ENCODE measurements at regions not wholly inside any gene's neighbourhood (a gene's known extent, or its start where the extent isn't known, plus 50 kb on each side); places are given as distances from the start of the nearest gene placed in this dataset.

DNA sequence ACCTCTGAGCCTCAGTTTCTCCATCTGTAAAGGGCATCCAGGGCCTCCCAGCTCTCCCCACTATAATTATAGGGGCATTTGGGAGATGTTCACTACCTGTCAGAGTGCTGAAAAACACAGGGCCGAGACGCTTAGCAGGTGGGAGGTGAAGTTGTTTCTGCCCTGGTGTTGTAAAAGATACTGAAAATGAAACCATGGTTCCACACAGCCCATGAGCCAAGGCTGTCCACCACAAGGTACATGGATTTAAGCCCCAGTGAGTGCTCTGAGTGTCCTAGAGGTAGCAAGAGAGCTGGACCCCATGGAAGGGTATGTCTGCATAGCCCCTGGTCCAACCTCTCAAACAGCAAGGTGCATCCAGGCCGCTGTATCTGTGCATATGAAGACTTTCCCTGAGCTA, 137.5 kb downstream of the C5orf15 start:
- ChIA-PET POLR2A (no interaction called here), CTCF (no interaction called here)
- DNase-seq (ENCODE audit: extremely low spot score) = no peak
- TF ChIP-seq FOXK2 (IDR thresholded peaks at IDR 0.05) = no peak
- no peak for TF ChIP-seq LEF1 (IDR thresholded peaks at IDR 0.05; ENCODE audit: borderline replicate concordance)
- TF ChIP-seq FOXM1 (IDR thresholded peaks at IDR 0.05; ENCODE audit: borderline replicate concordance) = no peak
- TF ChIP-seq ARNT (IDR thresholded peaks at IDR 0.05) = no peak
- no peak for TF ChIP-seq BHLHE40 (IDR thresholded peaks at IDR 0.05; ENCODE audit: borderline replicate concordance)
- no peak for TF ChIP-seq FOXA1 (IDR thresholded peaks at IDR 0.05)
- TF ChIP-seq NFRKB (IDR thresholded peaks at IDR 0.05) = no peak
- no peak for TF ChIP-seq ELF4 (IDR thresholded peaks at IDR 0.05)
- no peak for TF ChIP-seq CTBP1 (IDR thresholded peaks at IDR 0.05; ENCODE audit: borderline replicate concordance)
- no peak for TF ChIP-seq L3MBTL2 (conservative IDR thresholded peaks at IDR 0.05)

DNA sequence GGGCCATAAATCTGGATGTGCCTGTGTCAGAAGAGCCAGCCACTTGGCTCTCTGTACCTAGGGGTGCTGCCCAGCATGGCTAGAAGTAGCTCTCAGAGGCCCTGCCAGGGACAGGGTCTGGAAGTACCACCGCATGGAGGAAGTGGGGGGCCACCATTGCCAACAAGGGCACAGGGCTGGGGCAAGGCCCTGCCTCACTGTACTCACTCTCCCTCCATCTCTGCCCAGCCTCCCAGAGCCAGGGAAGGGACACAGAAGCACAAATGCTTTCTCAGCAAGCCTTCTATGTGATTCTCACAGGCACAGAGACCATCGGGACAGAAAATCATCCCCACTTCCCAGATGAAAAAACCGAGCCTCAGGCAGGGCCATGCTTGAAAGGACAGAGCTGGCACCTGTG, 138.1 kb downstream of the C5orf15 start:
- POLR2A ChIA-PET = no interaction called here
- no peak for TF ChIP-seq L3MBTL2 (conservative IDR thresholded peaks at IDR 0.05)
- TF ChIP-seq NFRKB (IDR thresholded peaks at IDR 0.05) = no peak
- no peak for TF ChIP-seq ELF4 (IDR thresholded peaks at IDR 0.05)
- TF ChIP-seq CTBP1 (IDR thresholded peaks at IDR 0.05; ENCODE audit: borderline replicate concordance) = no peak
- TF ChIP-seq FOXA1 (IDR thresholded peaks at IDR 0.05) = no peak
- no peak for TF ChIP-seq TARDBP (IDR thresholded peaks at IDR 0.05)
- TF ChIP-seq HDGF (IDR thresholded peaks at IDR 0.05; ENCODE audit: borderline replicate concordance) = no peak
- no peak for TF ChIP-seq FOXK2 (IDR thresholded peaks at IDR 0.05)
- TF ChIP-seq SUZ12 (IDR thresholded peaks at IDR 0.05) = no peak
- no peak for TF ChIP-seq BHLHE40 (IDR thresholded peaks at IDR 0.05; ENCODE audit: borderline replicate concordance)
- TF ChIP-seq, protein P1, sequence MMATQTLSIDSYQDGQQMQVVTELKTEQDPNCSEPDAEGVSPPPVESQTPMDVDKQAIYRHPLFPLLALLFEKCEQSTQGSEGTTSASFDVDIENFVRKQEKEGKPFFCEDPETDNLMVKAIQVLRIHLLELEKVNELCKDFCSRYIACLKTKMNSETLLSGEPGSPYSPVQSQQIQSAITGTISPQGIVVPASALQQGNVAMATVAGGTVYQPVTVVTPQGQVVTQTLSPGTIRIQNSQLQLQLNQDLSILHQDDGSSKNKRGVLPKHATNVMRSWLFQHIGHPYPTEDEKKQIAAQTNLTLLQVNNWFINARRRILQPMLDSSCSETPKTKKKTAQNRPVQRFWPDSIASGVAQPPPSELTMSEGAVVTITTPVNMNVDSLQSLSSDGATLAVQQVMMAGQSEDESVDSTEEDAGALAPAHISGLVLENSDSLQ (IDR thresholded peaks at IDR 0.05) = no peak
- no peak for TF ChIP-seq SP1 (IDR thresholded peaks at IDR 0.05)
- no peak for TF ChIP-seq LEF1 (IDR thresholded peaks at IDR 0.05; ENCODE audit: borderline replicate concordance)
- no peak for TF ChIP-seq ZNF384 (IDR thresholded peaks at IDR 0.05)
- no peak for TF ChIP-seq ARNT (IDR thresholded peaks at IDR 0.05)
- no peak for TF ChIP-seq FOXM1 (IDR thresholded peaks at IDR 0.05; ENCODE audit: borderline replicate concordance)
- no peak for DNase-seq (ENCODE audit: extremely low spot score)
- CTCF ChIA-PET = interaction anchor here (0.6 kb wide), 1 partner anchor 13 kb away, joined by 6 read pairs; no protein-coding TSS in a partner anchor

DNA sequence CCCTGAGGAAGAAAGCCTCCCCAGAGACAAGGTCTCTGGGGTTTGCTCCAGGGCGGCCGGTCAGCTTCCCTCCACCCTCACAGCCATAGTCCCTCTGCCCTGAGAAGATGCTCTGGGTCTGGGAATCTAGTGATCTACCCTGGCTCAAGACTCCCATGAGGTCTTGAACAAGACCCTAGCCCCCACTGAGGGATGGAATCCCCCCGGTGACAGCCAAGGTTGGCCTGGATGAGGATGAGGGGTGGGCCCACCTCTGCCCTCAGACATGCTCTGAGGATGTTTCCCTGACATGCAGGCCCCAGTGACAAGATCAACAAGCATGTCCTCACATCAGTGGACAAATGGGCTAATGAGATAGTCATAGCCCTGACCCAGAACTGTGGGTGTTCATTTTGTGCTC, 138.6 kb downstream of the C5orf15 start:
- CTCF ChIA-PET = interaction anchor here (0.6 kb wide), 1 partner anchor 13 kb away, joined by 6 read pairs; no protein-coding TSS in a partner anchor

DNA sequence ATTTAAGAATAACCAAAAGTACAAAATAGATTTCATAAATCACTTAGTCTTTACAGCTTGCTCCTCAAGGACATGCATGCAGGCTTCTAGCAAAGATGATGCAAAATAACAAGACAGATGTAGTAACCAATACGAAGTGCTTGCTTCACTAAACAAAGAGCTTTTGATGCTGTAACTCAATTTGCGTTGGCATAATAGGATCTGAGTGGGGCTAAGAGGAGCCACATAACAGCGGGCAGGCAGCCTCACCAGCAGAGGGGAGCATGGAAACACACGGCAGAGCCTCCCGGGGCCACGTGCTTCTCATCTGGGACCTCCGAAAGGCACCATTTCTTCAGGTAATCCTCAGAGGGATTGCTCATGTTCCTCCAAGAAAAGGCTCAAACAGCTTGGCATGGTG, 139.7 kb downstream of the C5orf15 start:
- no peak for TF ChIP-seq FOXM1 (IDR thresholded peaks at IDR 0.05; ENCODE audit: borderline replicate concordance)
- TF ChIP-seq ELF4 (IDR thresholded peaks at IDR 0.05) = no peak
- no peak for TF ChIP-seq LEF1 (IDR thresholded peaks at IDR 0.05; ENCODE audit: borderline replicate concordance)
- TF ChIP-seq ARNT (IDR thresholded peaks at IDR 0.05) = no peak
- TF ChIP-seq BHLHE40 (IDR thresholded peaks at IDR 0.05; ENCODE audit: borderline replicate concordance) = no peak
- TF ChIP-seq L3MBTL2 (conservative IDR thresholded peaks at IDR 0.05) = no peak
- TF ChIP-seq FOXK2 (IDR thresholded peaks at IDR 0.05) = no peak
- TF ChIP-seq FOXA1 (IDR thresholded peaks at IDR 0.05) = no peak
- no peak for TF ChIP-seq TARDBP (IDR thresholded peaks at IDR 0.05)
- TF ChIP-seq CTBP1 (IDR thresholded peaks at IDR 0.05; ENCODE audit: borderline replicate concordance) = no peak
- no peak for TF ChIP-seq NFRKB (IDR thresholded peaks at IDR 0.05)
- TF ChIP-seq, protein P1 (IDR thresholded peaks at IDR 0.05) = no peak
- no peak for TF ChIP-seq ZNF384 (IDR thresholded peaks at IDR 0.05)
- no peak for TF ChIP-seq HDGF (IDR thresholded peaks at IDR 0.05; ENCODE audit: borderline replicate concordance)
- no peak for TF ChIP-seq SP1 (IDR thresholded peaks at IDR 0.05)
- TF ChIP-seq SUZ12 (IDR thresholded peaks at IDR 0.05) = no peak
- CTCF ChIA-PET = no interaction called here
- DNase-seq (ENCODE audit: extremely low spot score) = no peak
- POLR2A ChIA-PET = no interaction called here

More for the DNA sequence above, 138.6 kb downstream of the C5orf15 start:
- no peak for TF ChIP-seq SP1 (IDR thresholded peaks at IDR 0.05)
- TF ChIP-seq ELF4 (IDR thresholded peaks at IDR 0.05) = no peak
- no peak for TF ChIP-seq ARNT (IDR thresholded peaks at IDR 0.05)
- no peak for TF ChIP-seq BHLHE40 (IDR thresholded peaks at IDR 0.05; ENCODE audit: borderline replicate concordance)
- no peak for TF ChIP-seq CTBP1 (IDR thresholded peaks at IDR 0.05; ENCODE audit: borderline replicate concordance)
- no peak for TF ChIP-seq TARDBP (IDR thresholded peaks at IDR 0.05)
- no peak for TF ChIP-seq NFRKB (IDR thresholded peaks at IDR 0.05)
- TF ChIP-seq FOXK2 (IDR thresholded peaks at IDR 0.05) = no peak
- no peak for TF ChIP-seq SUZ12 (IDR thresholded peaks at IDR 0.05)
- POLR2A ChIA-PET = no interaction called here
- no peak for DNase-seq (ENCODE audit: extremely low spot score)

DNA sequence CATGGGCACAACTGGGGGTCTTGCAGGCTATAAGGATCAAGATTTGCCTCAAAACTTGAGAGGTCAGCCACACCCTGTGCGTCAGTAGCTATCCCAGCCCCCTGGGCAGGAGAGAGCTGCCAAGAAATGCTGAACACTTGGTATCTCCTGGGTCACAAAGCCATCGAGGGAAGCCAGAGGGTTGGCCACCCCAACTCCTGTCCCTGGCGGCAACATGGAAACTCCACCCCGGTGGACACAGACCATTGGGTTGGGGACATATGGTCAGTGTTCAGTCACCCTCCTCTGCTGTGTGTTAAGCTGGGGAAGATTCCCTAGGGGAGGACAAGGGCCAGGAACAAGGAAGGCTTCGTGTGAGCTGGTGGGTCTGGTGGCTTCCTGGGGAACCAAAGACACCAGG, 140.6 kb downstream of the C5orf15 start:
- CTCF ChIA-PET = no interaction called here

DNA sequence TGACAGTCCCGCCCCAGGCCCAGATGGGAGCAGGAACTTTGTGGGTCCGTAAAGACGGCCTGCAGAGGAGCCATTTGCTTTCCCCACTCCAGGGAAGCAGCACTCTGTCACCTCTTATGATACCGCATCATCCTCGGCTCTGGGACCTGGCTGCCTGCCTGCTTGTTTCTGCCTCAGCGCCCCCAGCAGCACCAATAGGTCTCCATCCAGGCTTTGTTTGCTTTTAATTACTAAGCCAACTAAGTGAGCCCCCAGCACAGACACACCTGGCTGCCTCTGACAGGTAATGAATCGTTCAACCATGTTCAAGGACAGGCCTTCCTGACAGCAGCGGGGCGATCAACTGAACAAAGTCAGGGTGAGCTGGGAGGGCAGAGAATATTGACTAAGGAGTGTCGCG, 141.4 kb downstream of the C5orf15 start:
- no peak for TF ChIP-seq FOXM1 (IDR thresholded peaks at IDR 0.05; ENCODE audit: borderline replicate concordance)
- TF ChIP-seq CTBP1 (IDR thresholded peaks at IDR 0.05; ENCODE audit: borderline replicate concordance) = no peak
- no peak for TF ChIP-seq SUZ12 (IDR thresholded peaks at IDR 0.05)
- no peak for TF ChIP-seq ELF4 (IDR thresholded peaks at IDR 0.05)
- TF ChIP-seq TARDBP (IDR thresholded peaks at IDR 0.05) = no peak
- TF ChIP-seq FOXA1 (IDR thresholded peaks at IDR 0.05) = no peak
- TF ChIP-seq SP1 (IDR thresholded peaks at IDR 0.05) = no peak
- TF ChIP-seq FOXK2 (IDR thresholded peaks at IDR 0.05) = no peak
- TF ChIP-seq, protein P1 (IDR thresholded peaks at IDR 0.05) = no peak
- POLR2A ChIA-PET = no interaction called here
- no peak for DNase-seq (ENCODE audit: extremely low spot score)
- CTCF ChIA-PET = no interaction called here

More for the DNA sequence above, 140.6 kb downstream of the C5orf15 start:
- no peak for TF ChIP-seq ARNT (IDR thresholded peaks at IDR 0.05)
- no peak for DNase-seq (ENCODE audit: extremely low spot score)
- POLR2A ChIA-PET = no interaction called here

All from HEK293T (cell line).